Gastroesophageal sphincter (tissue), 4 donors: ENCODE measurements at regions not wholly inside any gene's neighbourhood (a gene's known extent, or its start where the extent isn't known, plus 50 kb on each side); places are given as distances from the start of the nearest gene placed in this dataset.

Experiments used
- ATAC-seq: fragments of 150-250 bp; one replicate; pipeline ENCODE4 v1.9.1; 2016; ENCODE audit warnings: mild to moderate bottlenecking, moderate library complexity
- H3K27ac ChIP-seq, 4 donors: fragments of 200-600 bp; sonication (generic) in 3 of 4; 1 replicate in 3 of 4; 2 replicates in 1 of 4; pipeline ENCODE4 v1.5.1; 2016 to 2019
- H3K27me3 ChIP-seq: fragments of 200-600 bp; sonication (generic); one replicate; pipeline ENCODE4 v1.5.1; 2019
- H3K36me3 ChIP-seq, 2 donors: fragments of 200-600 bp; sonication (generic); one replicate each; pipeline ENCODE4 v1.5.1; 2019; ENCODE audit warnings: control low read depth in 1 of 2
- H3K4me1 ChIP-seq, 3 donors: fragments of 200-600 bp; sonication (generic); 1 replicate in 2 of 3; 2 replicates in 1 of 3; pipeline ENCODE4 v1.5.1; 2016 to 2019; ENCODE audit warnings: control low read depth in 2 of 3
- H3K4me3 ChIP-seq, 2 donors: fragments of 200-600 bp; sonication (generic); one replicate each; pipeline ENCODE4 v1.5.1; 2019; ENCODE audit warnings: mild to moderate bottlenecking in 1 of 2, moderate library complexity in 1 of 2
- H3K9me3 ChIP-seq, 3 donors: fragments of 200-600 bp; sonication (generic); one replicate each; pipeline ENCODE4 v1.5.1; 2017 to 2019; ENCODE audit warnings: control low read depth in 2 of 3
- CTCF ChIP-seq, 4 experiments: fragments of 200-600 bp in 2 of 4; fragments of 450-650 bp in 2 of 4; sonication (generic) in 1 of 4; IDR thresholded peaks; one replicate each; pipeline ENCODE4 v1.5.1; 2017 to 2019; ENCODE audit warnings: antibody characterized with exemption in 4 of 4, mild to moderate bottlenecking in 2 of 4, moderate library complexity in 2 of 4
- EP300 ChIP-seq: sonication (generic); formaldehyde crosslinking; IDR thresholded peaks from one replicate; pipeline ENCODE4 v1.6.1; 2017; ENCODE audit warnings: antibody characterized with exemption, mild to moderate bottlenecking
- POLR2A ChIP-seq, 2 donors: fragments of 450-650 bp; IDR thresholded peaks; one replicate each; pipeline ENCODE4 v1.6.1; 2017; ENCODE audit warnings: antibody characterized with exemption in 2 of 2, mild to moderate bottlenecking in 2 of 2, moderate library complexity in 1 of 2
- POLR2AphosphoS5 ChIP-seq: sonication (generic); formaldehyde crosslinking; IDR thresholded peaks from one replicate; pipeline ENCODE4 v1.6.1; 2017; ENCODE audit warnings: antibody characterized with exemption
- WGBS, 2 donors: methylation state at CpG; one replicate each; pipeline ENCODE4 v1.1.5; 2018; ENCODE audit warnings: low coverage in 1 of 2; 5-methylcytosine and 5-hydroxymethylcytosine counted together

DNA sequence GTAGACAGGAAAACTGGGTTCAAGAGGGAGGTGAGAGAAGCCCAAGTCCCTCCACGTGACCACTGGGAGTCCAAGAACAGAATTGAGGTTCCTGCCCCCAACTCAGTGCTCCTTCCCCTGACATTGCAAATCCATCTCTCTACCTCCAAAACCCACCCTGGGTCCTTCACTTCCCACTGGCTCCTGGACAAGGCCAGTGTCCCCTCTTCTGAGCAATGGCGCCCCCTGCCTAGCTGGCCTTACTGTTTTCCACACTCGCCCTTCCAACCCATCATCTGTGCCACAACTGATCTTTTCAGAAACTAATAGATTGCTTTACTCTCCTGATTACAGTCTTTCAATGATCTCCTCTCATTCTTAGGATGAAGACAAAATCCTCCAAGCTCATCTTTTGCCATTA, 200.3 kb downstream of the ANKRD60 start:
- no peaks in the 10 kb centered on the region for H3K36me3 ChIP-seq
- H3K27ac ChIP-seq = no peak overlapping the region
- ATAC-seq = no peak
- H3K4me3 ChIP-seq = no peak overlapping the region
- peaks cover 25% of the 10 kb centered on the region for H3K27me3 ChIP-seq
- H3K4me1 ChIP-seq = peaks cover 0 to 6% (median 0%) of the 10 kb centered on the region in 3 donors
- H3K9me3 ChIP-seq = no peaks in the 10 kb centered on the region
- 17 to 68% methylated on average over 1 to 3 of the region's 3 CpGs for WGBS, 2 donors
- TF ChIP-seq POLR2AphosphoS5 = no peak
- TF ChIP-seq CTCF (IDR thresholded peaks at IDR 0.05) = peak in 1 of 4 experiments; percentile 7

- ATAC-seq = no peak
- 50 to 88% methylated on average over 1 to 2 of the region's 2 CpGs for WGBS, 2 donors
- Histone ChIP-seq H3K27ac (no peak overlapping the region), H3K4me3 (no peak overlapping the region), H3K9me3 (no peaks in the 10 kb centered on the region), H3K27me3 (peaks cover 25% of the 10 kb centered on the region), H3K36me3 (no peaks in the 10 kb centered on the region), H3K4me1 (peaks cover 0 to 8% (median 0%) of the 10 kb centered on the region in 3 donors)
- TF ChIP-seq POLR2AphosphoS5 = no peak
- no peak for TF ChIP-seq POLR2A (IDR thresholded peaks at IDR 0.05)
- no peak for TF ChIP-seq EP300
- no peak for TF ChIP-seq CTCF (IDR thresholded peaks at IDR 0.05)
Observed at GRCh38 chr20:58026361-58026760, 202.1 kb downstream of the ANKRD60 start.

DNA sequence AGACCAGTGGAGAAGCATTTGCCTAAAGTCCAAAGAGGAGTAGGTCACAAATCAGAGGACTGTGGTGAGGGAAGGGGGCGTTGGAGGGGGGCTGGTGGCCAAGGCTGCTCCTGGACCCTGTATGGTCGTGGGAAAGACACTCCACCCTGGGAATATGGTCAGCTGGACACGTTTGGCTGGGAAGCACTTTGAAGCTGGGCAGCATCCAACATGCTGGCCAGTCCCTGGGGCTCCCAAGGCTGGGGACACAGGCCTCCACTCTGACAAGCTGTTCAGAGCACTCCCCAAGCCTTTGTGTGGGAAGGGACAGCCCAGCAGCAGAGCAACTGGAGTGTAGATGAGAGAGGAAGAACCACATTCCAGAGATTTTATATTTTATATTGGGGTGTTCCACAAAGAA, 203.2 kb downstream of the ANKRD60 start:
- no peak for ATAC-seq
- 17% methylated on average over 1 of the region's 3 CpGs; no CpG with 5 or more reads in 1 of the 2 donors for WGBS, 2 donors
- Histone ChIP-seq H3K27me3 (peaks cover 25% of the 10 kb centered on the region), H3K4me1 (peaks cover 0 to 20% (median 6%) of the 10 kb centered on the region in 3 donors), H3K4me3 (no peak overlapping the region), H3K27ac (no peak overlapping the region), H3K9me3 (no peaks in the 10 kb centered on the region), H3K36me3 (no peaks in the 10 kb centered on the region)
- TF ChIP-seq POLR2A (IDR thresholded peaks at IDR 0.05) = no peak
- no peak for TF ChIP-seq EP300
- TF ChIP-seq CTCF (IDR thresholded peaks at IDR 0.05) = no peak
- no peak for TF ChIP-seq POLR2AphosphoS5

- no peak overlapping the region for H3K4me3 ChIP-seq
- H3K27ac ChIP-seq = no peak overlapping the region
- 83% methylated on average over 4 of the region's 9 CpGs; no CpG with 5 or more reads in 1 of the 2 donors for WGBS, 2 donors
- no peak for TF ChIP-seq CTCF (IDR thresholded peaks at IDR 0.05)
- TF ChIP-seq EP300 = no peak
- no peak for TF ChIP-seq POLR2AphosphoS5
- TF ChIP-seq POLR2A (IDR thresholded peaks at IDR 0.05) = no peak
- no peaks in the 10 kb centered on the region for H3K9me3 ChIP-seq
- peaks cover 0 to 29% (median 9%) of the 10 kb centered on the region in 3 donors for H3K4me1 ChIP-seq
- ATAC-seq = no peak
- peaks cover 23% of the 10 kb centered on the region for H3K27me3 ChIP-seq
- H3K36me3 ChIP-seq = no peaks in the 10 kb centered on the region
Observed at GRCh38 chr20:58024241-58024721, 204.2 kb downstream of the ANKRD60 start.

GRCh38 chr20:58023781-58024180, 204.7 kb downstream of the ANKRD60 start:
- no peak for ATAC-seq
- Histone ChIP-seq H3K4me3 (no peak overlapping the region), H3K27me3 (peaks cover 18% of the 10 kb centered on the region), H3K9me3 (no peaks in the 10 kb centered on the region), H3K27ac (no peak overlapping the region), H3K4me1 (peaks cover 0 to 32% (median 9%) of the 10 kb centered on the region in 3 donors), H3K36me3 (no peaks in the 10 kb centered on the region)
- TF ChIP-seq POLR2A (IDR thresholded peaks at IDR 0.05) = no peak
- no peak for TF ChIP-seq EP300
- no peak for TF ChIP-seq POLR2AphosphoS5
- TF ChIP-seq CTCF (IDR thresholded peaks at IDR 0.05) = no peak
- 60% methylated on average over 2 of the region's 5 CpGs; no CpG with 5 or more reads in 1 of the 2 donors for WGBS, 2 donors
